Loucy (cell line): ENCODE measurements at regions not wholly inside any gene's neighbourhood (a gene's known extent, or its start where the extent isn't known, plus 50 kb on each side); places are given as distances from the start of the nearest gene placed in this dataset.

ENCODE experiments used
- H2AFZ ChIP-seq: fragments of 200-600 bp; sonication (generic); 2 replicates; pipeline ENCODE4 v1.6.0; 2016; ENCODE audit warnings: antibody characterized with exemption, mild to moderate bottlenecking, low read length, moderate library complexity
- H3F3A ChIP-seq: fragments of 200-600 bp; 2 replicates; pipeline ENCODE4 v1.6.0; 2016; ENCODE audit warnings: antibody characterized with exemption, low read depth, mild to moderate bottlenecking
- H3K27me3 ChIP-seq: fragments of 200-600 bp; sonication (generic); 2 replicates; pipeline ENCODE4 v1.6.1; 2014; ENCODE audit warnings: low read length, mild to moderate bottlenecking; ENCODE audit not compliant: insufficient read depth, poor library complexity, severe bottlenecking
- H3K36me3 ChIP-seq: fragments of 200-600 bp; sonication (generic); 2 replicates; pipeline ENCODE4 v1.6.1; 2016; ENCODE audit warnings: low read length; ENCODE audit not compliant: insufficient read depth
- H3K4me1 ChIP-seq: fragments of 200-600 bp; sonication (generic); 2 replicates; pipeline ENCODE4 v1.5.1; 2014; ENCODE audit warnings: low read length, mild to moderate bottlenecking; ENCODE audit not compliant: insufficient read depth, poor library complexity, severe bottlenecking
- H3K4me2 ChIP-seq: fragments of 200-600 bp; sonication (generic); 2 replicates; pipeline ENCODE4 v1.6.0; 2014; ENCODE audit warnings: antibody characterized with exemption, low read length, low read depth, mild to moderate bottlenecking; ENCODE audit not compliant: poor library complexity, severe bottlenecking
- H3K4me3 ChIP-seq: fragments of 200-600 bp; sonication (generic); 2 replicates; pipeline ENCODE4 v1.5.1; 2014; ENCODE audit warnings: low read length, mild to moderate bottlenecking, mixed read lengths; ENCODE audit not compliant: poor library complexity, severe bottlenecking
- H3K79me2 ChIP-seq: fragments of 200-600 bp; sonication (generic); 2 replicates; pipeline ENCODE4 v1.6.1; 2014; ENCODE audit warnings: low read length; ENCODE audit not compliant: insufficient read depth
- H3K9ac ChIP-seq: fragments of 200-600 bp; sonication (generic); 2 replicates; pipeline ENCODE4 v1.6.0; 2014; ENCODE audit warnings: mild to moderate bottlenecking, low read depth, low read length, moderate library complexity; ENCODE audit not compliant: poor library complexity, severe bottlenecking
- H3K9me2 ChIP-seq: fragments of 200-600 bp; sonication (generic); replicated peaks from 2 replicates; pipeline ENCODE4 v1.6.1; 2016; ENCODE audit warnings: low read depth, low read length, mixed read lengths
- H3K9me3 ChIP-seq: fragments of 200-600 bp; sonication (generic); 2 replicates; pipeline ENCODE4 v1.6.1; 2014; ENCODE audit warnings: mild to moderate bottlenecking, antibody characterized with exemption, low read length, low read depth; ENCODE audit not compliant: insufficient read depth
- H4K20me1 ChIP-seq: fragments of 200-600 bp; sonication (generic); 2 replicates; pipeline ENCODE4 v1.6.0; 2014; ENCODE audit warnings: antibody characterized with exemption, low read length, mild to moderate bottlenecking; ENCODE audit not compliant: insufficient read depth, poor library complexity, severe bottlenecking
- CTCF ChIP-seq: fragments of 200-600 bp; sonication (generic); conservative IDR thresholded peaks from 2 replicates; pipeline ENCODE4 v1.5.1; 2014; ENCODE audit warnings: mild to moderate bottlenecking, antibody characterized with exemption, low read length
- EZH2phosphoT487 ChIP-seq: fragments of 200-600 bp; IDR thresholded peaks from 2 replicates; pipeline ENCODE4 v1.6.1; 2018; ENCODE audit warnings: antibody characterized with exemption, mild to moderate bottlenecking, moderate library complexity, borderline replicate concordance

GRCh38 chr1:14253676-14254075 is 344.8 kb upstream of the KAZN start:
- Histone ChIP-seq H3K27me3 (no peaks in the 10 kb centered on the region), H3K9me2 (no peaks in the 10 kb centered on the region), H3K4me2 (no peak overlapping the region), H3K9me3 (no peaks in the 10 kb centered on the region), H3K4me1 (no peaks in the 10 kb centered on the region), H3K9ac (no peak overlapping the region), H3F3A (no peaks in the 10 kb centered on the region), H4K20me1 (no peaks in the 10 kb centered on the region), H2AFZ (no peak overlapping the region), H3K36me3 (no peaks in the 10 kb centered on the region), H3K79me2 (no peaks in the 10 kb centered on the region), H3K4me3 (no peak overlapping the region)
- no peak for TF ChIP-seq EZH2phosphoT487
- TF ChIP-seq CTCF, result no peak

- Histone ChIP-seq H4K20me1 (no peaks in the 10 kb centered on the region), H3K4me1 (no peaks in the 10 kb centered on the region), H3K27me3 (no peaks in the 10 kb centered on the region), H3K4me3 (no peak overlapping the region), H3F3A (no peaks in the 10 kb centered on the region), H3K36me3 (no peaks in the 10 kb centered on the region), H3K79me2 (no peaks in the 10 kb centered on the region), H3K4me2 (no peak overlapping the region), H3K9me3 (no peaks in the 10 kb centered on the region), H3K9ac (no peak overlapping the region), H2AFZ (no peak overlapping the region), H3K9me2 (no peaks in the 10 kb centered on the region)
- TF ChIP-seq CTCF (no peak), EZH2phosphoT487 (no peak)
These were observed 344.2 kb upstream of the KAZN start for GRCh38 chr1:14254251-14254650.

GRCh38 chr1:14255233-14255632 is 343.3 kb upstream of the KAZN start:
- H4K20me1 ChIP-seq, result no peaks in the 10 kb centered on the region
- no peak overlapping the region for H3K9ac ChIP-seq
- H3K4me2 ChIP-seq, result no peak overlapping the region
- no peak overlapping the region for H3K4me3 ChIP-seq
- no peak for TF ChIP-seq CTCF
- TF ChIP-seq EZH2phosphoT487, result no peak
- H3K9me3 ChIP-seq, result no peaks in the 10 kb centered on the region
- H3K79me2 ChIP-seq, result no peaks in the 10 kb centered on the region
- no peaks in the 10 kb centered on the region for H3F3A ChIP-seq
- H3K27me3 ChIP-seq, result no peaks in the 10 kb centered on the region
- no peaks in the 10 kb centered on the region for H3K4me1 ChIP-seq
- no peaks in the 10 kb centered on the region for H3K9me2 ChIP-seq
- no peak overlapping the region for H2AFZ ChIP-seq
- H3K36me3 ChIP-seq, result no peaks in the 10 kb centered on the region
